ENCODE measurements at regions not wholly inside any gene's neighbourhood (a gene's known extent, or its start where the extent isn't known, plus 50 kb on each side); places are given as distances from the start of the nearest gene placed in this dataset.

DNA sequence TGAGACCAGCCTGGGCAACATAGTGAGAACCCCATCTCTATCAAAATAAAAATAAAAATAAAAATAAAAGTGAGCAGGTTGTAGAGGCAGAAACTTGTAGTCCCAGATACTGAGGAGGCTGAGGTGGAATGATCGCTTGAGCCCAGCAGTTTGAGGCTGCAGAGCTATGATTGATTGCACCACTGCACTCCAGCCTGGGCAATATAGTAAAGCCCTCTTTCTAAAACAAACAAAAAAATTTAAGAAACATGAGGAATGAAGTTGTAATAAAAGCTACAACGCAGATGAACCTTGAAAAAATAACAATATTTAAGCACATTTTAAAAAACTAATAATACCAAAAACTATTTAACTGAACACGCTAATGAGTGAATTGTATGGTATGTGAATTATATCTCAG is 919.3 kb downstream of the UQCRFS1 start:
- Mint-ChIP-seq H3K9me3 (ENCODE audit: low read depth, unreplicated experiment) (peaks cover 14% of the 10 kb centered on the region), H3K27ac (ENCODE audit: unreplicated experiment) (no peak overlapping the region), H3K4me1 (ENCODE audit: low read depth, unreplicated experiment) (no peaks in the 10 kb centered on the region), H3K36me3 (ENCODE audit: insufficient read depth, unreplicated experiment) (no peaks in the 10 kb centered on the region), H3K27me3 (ENCODE audit: unreplicated experiment) (no peaks in the 10 kb centered on the region), H3K4me3 (ENCODE audit: low read depth, unreplicated experiment) (no peak overlapping the region)
- DNase-seq: no peak
- BruUV-seq (replicated peaks): no TSS peak
- intact Hi-C loops (cut with micrococcal nuclease; ENCODE audit: unreplicated experiment): no loop called here
- TF ChIP-seq, protein P1, sequence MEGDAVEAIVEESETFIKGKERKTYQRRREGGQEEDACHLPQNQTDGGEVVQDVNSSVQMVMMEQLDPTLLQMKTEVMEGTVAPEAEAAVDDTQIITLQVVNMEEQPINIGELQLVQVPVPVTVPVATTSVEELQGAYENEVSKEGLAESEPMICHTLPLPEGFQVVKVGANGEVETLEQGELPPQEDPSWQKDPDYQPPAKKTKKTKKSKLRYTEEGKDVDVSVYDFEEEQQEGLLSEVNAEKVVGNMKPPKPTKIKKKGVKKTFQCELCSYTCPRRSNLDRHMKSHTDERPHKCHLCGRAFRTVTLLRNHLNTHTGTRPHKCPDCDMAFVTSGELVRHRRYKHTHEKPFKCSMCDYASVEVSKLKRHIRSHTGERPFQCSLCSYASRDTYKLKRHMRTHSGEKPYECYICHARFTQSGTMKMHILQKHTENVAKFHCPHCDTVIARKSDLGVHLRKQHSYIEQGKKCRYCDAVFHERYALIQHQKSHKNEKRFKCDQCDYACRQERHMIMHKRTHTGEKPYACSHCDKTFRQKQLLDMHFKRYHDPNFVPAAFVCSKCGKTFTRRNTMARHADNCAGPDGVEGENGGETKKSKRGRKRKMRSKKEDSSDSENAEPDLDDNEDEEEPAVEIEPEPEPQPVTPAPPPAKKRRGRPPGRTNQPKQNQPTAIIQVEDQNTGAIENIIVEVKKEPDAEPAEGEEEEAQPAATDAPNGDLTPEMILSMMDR (IDR thresholded peaks at IDR 0.05; ENCODE audit: unreplicated experiment): no peak
- CTCF ChIA-PET: no interaction called here

- TF ChIP-seq, protein P1 (IDR thresholded peaks at IDR 0.05; ENCODE audit: unreplicated experiment): no peak
- H3K27ac Mint-ChIP-seq (ENCODE audit: unreplicated experiment): no peak overlapping the region
- CTCF ChIA-PET: no interaction called here
- H3K4me3 Mint-ChIP-seq (ENCODE audit: low read depth, unreplicated experiment): no peak overlapping the region
- intact Hi-C loops (cut with micrococcal nuclease; ENCODE audit: unreplicated experiment): no loop called here
- no peaks in the 10 kb centered on the region for H3K27me3 Mint-ChIP-seq (ENCODE audit: unreplicated experiment)
- H3K36me3 Mint-ChIP-seq (ENCODE audit: insufficient read depth, unreplicated experiment): no peaks in the 10 kb centered on the region
- DNase-seq: no peak
- peaks cover 14% of the 10 kb centered on the region for H3K9me3 Mint-ChIP-seq (ENCODE audit: low read depth, unreplicated experiment)
- H3K4me1 Mint-ChIP-seq (ENCODE audit: low read depth, unreplicated experiment): no peaks in the 10 kb centered on the region
- no TSS peak for BruUV-seq (replicated peaks)
Observed at GRCh38 chr19:28292822-28293500, 920.0 kb downstream of the UQCRFS1 start.

GRCh38 chr19:28291874-28292273 is 921.1 kb downstream of the UQCRFS1 start:
- BruUV-seq (replicated peaks): no TSS peak
- TF ChIP-seq, protein P1 (IDR thresholded peaks at IDR 0.05; ENCODE audit: unreplicated experiment): no peak
- Mint-ChIP-seq H3K4me3 (ENCODE audit: low read depth, unreplicated experiment) (no peak overlapping the region), H3K4me1 (ENCODE audit: low read depth, unreplicated experiment) (no peaks in the 10 kb centered on the region), H3K36me3 (ENCODE audit: insufficient read depth, unreplicated experiment) (no peaks in the 10 kb centered on the region), H3K27me3 (ENCODE audit: unreplicated experiment) (no peaks in the 10 kb centered on the region), H3K27ac (ENCODE audit: unreplicated experiment) (no peak overlapping the region), H3K9me3 (ENCODE audit: low read depth, unreplicated experiment) (peaks cover 19% of the 10 kb centered on the region)
- DNase-seq: no peak
- intact Hi-C loops (cut with micrococcal nuclease; ENCODE audit: unreplicated experiment): no loop called here
- CTCF ChIA-PET: no interaction called here

DNA sequence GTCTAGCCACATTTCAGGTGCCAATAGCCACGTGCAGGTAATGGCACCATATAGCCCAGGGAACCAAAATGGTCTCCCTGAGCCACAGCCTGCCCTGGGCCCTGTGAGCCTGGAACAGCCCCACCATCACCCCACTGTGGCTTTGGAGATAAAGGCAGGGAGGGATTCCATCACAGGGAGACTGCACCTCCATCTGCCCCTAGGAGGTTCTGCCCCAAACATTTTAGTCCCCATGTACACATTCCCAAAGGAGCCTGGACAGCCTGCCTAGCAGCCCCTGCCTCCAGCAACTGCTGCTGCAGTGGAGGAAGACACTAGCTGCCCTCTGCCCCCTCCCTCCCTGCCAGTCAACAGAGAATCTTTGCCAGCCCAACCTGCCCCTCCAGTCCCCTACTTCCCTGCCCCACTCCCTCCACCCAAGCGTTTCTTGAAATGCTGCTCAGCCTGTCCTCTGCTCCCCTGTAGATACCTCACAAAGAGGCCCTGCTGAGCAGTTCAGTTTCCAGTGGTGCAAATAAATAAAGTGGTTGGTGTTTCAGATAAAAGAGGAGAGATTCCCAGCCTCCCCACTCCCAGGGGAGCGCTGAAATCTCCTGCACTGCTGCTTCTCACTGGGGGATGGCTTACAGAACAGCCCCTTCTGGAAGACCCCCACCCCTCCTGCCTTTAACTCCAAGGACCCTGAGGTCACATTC is 921.8 kb downstream of the UQCRFS1 start:
- no peak overlapping the region for H3K27ac Mint-ChIP-seq (ENCODE audit: unreplicated experiment)

More for the DNA sequence above, 921.8 kb downstream of the UQCRFS1 start:
- Mint-ChIP-seq H3K4me1 (ENCODE audit: low read depth, unreplicated experiment) (no peaks in the 10 kb centered on the region), H3K9me3 (ENCODE audit: low read depth, unreplicated experiment) (peaks cover 17% of the 10 kb centered on the region), H3K36me3 (ENCODE audit: insufficient read depth, unreplicated experiment) (no peaks in the 10 kb centered on the region), H3K27me3 (ENCODE audit: unreplicated experiment) (no peaks in the 10 kb centered on the region), H3K4me3 (ENCODE audit: low read depth, unreplicated experiment) (no peak overlapping the region)
- intact Hi-C loops (cut with micrococcal nuclease; ENCODE audit: unreplicated experiment): no loop called here
- no peak for DNase-seq
- CTCF ChIA-PET: no interaction called here
- TF ChIP-seq, protein P1 (IDR thresholded peaks at IDR 0.05; ENCODE audit: unreplicated experiment): no peak
- BruUV-seq (replicated peaks): no TSS peak

Measured in Calu3 (cell line).